H9 (cell line): ENCODE measurements at regions not wholly inside any gene's neighbourhood (a gene's known extent, or its start where the extent isn't known, plus 50 kb on each side); places are given as distances from the start of the nearest gene placed in this dataset.

Experiments used
- DNase-seq: peaks from one replicate; pipeline ENCODE4 v3.0.0-alpha.2; 2017
- H2AFZ ChIP-seq: one replicate; pipeline ENCODE4 v1.6.1; 2013; ENCODE audit warnings: mild to moderate bottlenecking, low read length, control low read depth, moderate library complexity
- H2AK5ac ChIP-seq: 2 replicates; pipeline ENCODE4 v1.6.1; 2013; ENCODE audit warnings: low read length, control low read depth, mixed read lengths; ENCODE audit not compliant: insufficient read length
- H2BK120ac ChIP-seq: one replicate; pipeline ENCODE4 v1.6.1; 2013; ENCODE audit warnings: low read depth, mild to moderate bottlenecking, low read length, control low read depth, inconsistent platforms; ENCODE audit not compliant: poor library complexity, severe bottlenecking
- H2BK12ac ChIP-seq: 2 replicates; pipeline ENCODE4 v1.6.1; 2013; ENCODE audit warnings: low read length, control low read depth, mixed read lengths, low read depth; ENCODE audit not compliant: insufficient read length
- H2BK15ac ChIP-seq: 2 replicates; pipeline ENCODE4 v1.6.1; 2013; ENCODE audit warnings: low read depth, low read length, control low read depth
- H2BK20ac ChIP-seq: one replicate; pipeline ENCODE4 v1.6.1; 2013; ENCODE audit warnings: low read depth, mild to moderate bottlenecking, low read length, control low read depth, inconsistent platforms; ENCODE audit not compliant: poor library complexity, severe bottlenecking
- H2BK5ac ChIP-seq: 2 replicates; pipeline ENCODE4 v1.6.1; 2013; ENCODE audit warnings: low read length, control low read depth, mixed read lengths; ENCODE audit not compliant: insufficient read length
- H3K14ac ChIP-seq: 2 replicates; pipeline ENCODE4 v1.6.1; 2013; ENCODE audit warnings: low read length, control low read depth; ENCODE audit not compliant: insufficient read depth
- H3K18ac ChIP-seq: 2 replicates; pipeline ENCODE4 v1.6.1; 2013; ENCODE audit warnings: low read depth, mild to moderate bottlenecking, mixed read lengths, low read length, control low read depth; ENCODE audit not compliant: insufficient read length
- H3K23ac ChIP-seq: 2 replicates; pipeline ENCODE4 v1.6.1; 2013; ENCODE audit warnings: low read length, control low read depth, mixed read lengths, low read depth; ENCODE audit not compliant: insufficient read length
- H3K23me2 ChIP-seq: 2 replicates; pipeline ENCODE4 v1.6.1; 2013; ENCODE audit warnings: low read depth, mild to moderate bottlenecking, mixed read lengths, low read length, control low read depth; ENCODE audit not compliant: insufficient read length, poor library complexity, severe bottlenecking
- H3K27ac ChIP-seq: 2 replicates; pipeline ENCODE4 v1.5.1; 2013; ENCODE audit warnings: low read length, control low read depth, mixed read lengths, low read depth; ENCODE audit not compliant: insufficient read length
- H3K27me3 ChIP-seq: 2 replicates; pipeline ENCODE4 v1.6.1; 2013; ENCODE audit warnings: low read length, control low read depth, inconsistent platforms; ENCODE audit not compliant: insufficient read depth
- H3K4ac ChIP-seq: 2 replicates; pipeline ENCODE4 v1.6.1; 2013; ENCODE audit warnings: low read depth, mild to moderate bottlenecking, control low read depth, inconsistent platforms, low read length, moderate library complexity
- H3K4me1 ChIP-seq: 2 replicates; pipeline ENCODE4 v1.6.1; 2013; ENCODE audit warnings: low read length, control low read depth, inconsistent platforms; ENCODE audit not compliant: insufficient read depth
- H3K4me2 ChIP-seq: 2 replicates; pipeline ENCODE4 v1.6.1; 2013; ENCODE audit warnings: low read length, control low read depth, mixed read lengths; ENCODE audit not compliant: insufficient read length, insufficient read depth
- H3K56ac ChIP-seq: 2 replicates; pipeline ENCODE4 v1.6.1; 2013; ENCODE audit warnings: low read depth, mild to moderate bottlenecking, mixed read lengths, low read length, control low read depth; ENCODE audit not compliant: insufficient read length
- H3K79me1 ChIP-seq: 2 replicates; pipeline ENCODE4 v1.6.1; 2013; ENCODE audit warnings: low read depth, mild to moderate bottlenecking, moderate library complexity, low read length, control low read depth, inconsistent platforms; ENCODE audit not compliant: insufficient read depth, poor library complexity, severe bottlenecking
- H3K79me2 ChIP-seq: 2 replicates; pipeline ENCODE4 v1.6.1; 2013; ENCODE audit warnings: low read length, control low read depth, inconsistent platforms; ENCODE audit not compliant: insufficient read depth
- H3K9ac ChIP-seq: 2 replicates; pipeline ENCODE4 v1.6.1; 2013; ENCODE audit warnings: low read length, control low read depth, mixed read lengths; ENCODE audit not compliant: insufficient read length; ENCODE audit errors: extremely low read depth
- H3K9me3 ChIP-seq: one replicate; pipeline ENCODE4 v1.6.1; 2013; ENCODE audit warnings: low read depth, low read length, inconsistent platforms; ENCODE audit not compliant: control insufficient read depth
- H3T11ph ChIP-seq: one replicate; pipeline ENCODE4 v1.6.1; 2013; ENCODE audit warnings: mild to moderate bottlenecking, low read length, control low read depth, inconsistent platforms
- H4K20me1 ChIP-seq: one replicate; pipeline ENCODE4 v1.6.1; 2013; ENCODE audit not compliant: control insufficient read depth, insufficient read length, insufficient read depth
- H4K5ac ChIP-seq: 2 replicates; pipeline ENCODE4 v1.6.1; 2013; ENCODE audit warnings: low read depth, mild to moderate bottlenecking, mixed read lengths, low read length, control low read depth; ENCODE audit not compliant: insufficient read length
- H4K8ac ChIP-seq: replicated peaks from 2 replicates; pipeline ENCODE4 v1.6.1; 2013; ENCODE audit warnings: low read length, control low read depth, mixed read lengths, low read depth; ENCODE audit not compliant: insufficient read length
- H4K91ac ChIP-seq: 2 replicates; pipeline ENCODE4 v1.6.1; 2013; ENCODE audit warnings: low read depth, mild to moderate bottlenecking, moderate library complexity, mixed read lengths, low read length, control low read depth; ENCODE audit not compliant: insufficient read length
- H3K27ac Mint-ChIP-seq, 3 experiments: 2 replicates in 2 of 3; 3 replicates in 1 of 3; pipeline ENCODE4 v1.8.0; 2020 to 2021; ENCODE audit warnings: mixed read lengths in 3 of 3, mild to moderate bottlenecking in 1 of 3, moderate library complexity in 1 of 3
- H3K27me3 Mint-ChIP-seq: 2 replicates; pipeline ENCODE4 v1.8.0; 2021; ENCODE audit warnings: low read depth, mild to moderate bottlenecking, moderate library complexity, mixed read lengths
- H3K36me3 Mint-ChIP-seq, 3 experiments: 2 replicates in 2 of 3; 3 replicates in 1 of 3; pipeline ENCODE4 v1.8.0; 2020 to 2021; ENCODE audit warnings: low read depth in 3 of 3, mixed read lengths in 3 of 3; ENCODE audit not compliant: insufficient read depth in 1 of 3
- H3K4me1 Mint-ChIP-seq, 2 experiments: 2 replicates each; pipeline ENCODE4 v1.8.0; 2020; ENCODE audit warnings: mixed read lengths in 2 of 2
- H3K4me3 Mint-ChIP-seq, 2 experiments: 2 replicates in 1 of 2; 3 replicates in 1 of 2; pipeline ENCODE4 v1.8.0; 2020 to 2021; ENCODE audit warnings: mild to moderate bottlenecking in 2 of 2, mixed read lengths in 2 of 2, moderate library complexity in 1 of 2
- H3K9me3 Mint-ChIP-seq, 2 experiments: 2 replicates in 1 of 2; 3 replicates in 1 of 2; pipeline ENCODE4 v1.8.0; 2020; ENCODE audit warnings: mild to moderate bottlenecking in 2 of 2, mixed read lengths in 2 of 2, moderate library complexity in 1 of 2
- CTCF ChIP-seq: fragments of 200-600 bp; sonication (generic); conservative IDR thresholded peaks from 3 replicates; pipeline ENCODE4 v1.8.0; 2021; ENCODE audit warnings: antibody characterized with exemption, mild to moderate bottlenecking
- WGBS: extraction: QIAGEN DNeasy Blood & Tissue Kit; methylation state at CpG from one replicate; pipeline ENCODE4 v1.1.7; 2013; ENCODE audit warnings: missing lambda C conversion rate, low lambda C conversion rate, mixed read lengths; ENCODE audit not compliant: insufficient read length; ENCODE audit errors: extremely low coverage; 5-methylcytosine and 5-hydroxymethylcytosine counted together

- DNase-seq: peak; percentile 19
- H2BK12ac ChIP-seq: no peak overlapping the region
- no peak overlapping the region for H4K91ac ChIP-seq
- H3K27ac ChIP-seq: no peak overlapping the region
- H4K5ac ChIP-seq: no peak overlapping the region
- no peak overlapping the region for H3K56ac ChIP-seq
- H3K27me3 ChIP-seq: no peaks in the 10 kb centered on the region
- no peak overlapping the region for H3K4ac ChIP-seq
- H3K79me1 ChIP-seq: no peaks in the 10 kb centered on the region
- H3K9ac ChIP-seq: no peak overlapping the region
- no peak overlapping the region for H2BK120ac ChIP-seq
- Mint-ChIP-seq H3K4me3 (no peak overlapping the region), H3K9me3 (no peaks in the 10 kb centered on the region), H3K27ac (no peak overlapping the region), H3K27me3 (peaks cover 9% of the 10 kb centered on the region), H3K36me3 (no peaks in the 10 kb centered on the region), H3K4me1 (peaks cover 7 to 16% of the 10 kb centered on the region in 2 experiments)
- no peak overlapping the region for H4K8ac ChIP-seq
- H3K4me2 ChIP-seq: no peak overlapping the region
- H3T11ph ChIP-seq: no peak overlapping the region
- H4K20me1 ChIP-seq: no peaks in the 10 kb centered on the region
- no peaks in the 10 kb centered on the region for H3K79me2 ChIP-seq
- no peak for TF ChIP-seq CTCF
- no peak overlapping the region for H3K18ac ChIP-seq
- H2BK15ac ChIP-seq: no peak overlapping the region
- H2BK5ac ChIP-seq: no peak overlapping the region
- peaks cover 1% of the 10 kb centered on the region; the same call in 1 of the 2 replicates for H3K4me1 ChIP-seq
- no peak overlapping the region for H2BK20ac ChIP-seq
- H2AK5ac ChIP-seq: no peak overlapping the region
- H3K23me2 ChIP-seq: no peaks in the 10 kb centered on the region
- H3K23ac ChIP-seq: no peak overlapping the region
- no CpG with 5 or more reads among the region's 10 CpGs for WGBS
- no peak overlapping the region for H2AFZ ChIP-seq
- no peaks in the 10 kb centered on the region for H3K9me3 ChIP-seq
- H3K14ac ChIP-seq: no peak overlapping the region
These were observed 216.1 kb upstream of the RAB6C start for GRCh38 chr2:129763190-129763846.
